H1 (cell line): ENCODE measurements at regions not wholly inside any gene's neighbourhood (a gene's known extent, or its start where the extent isn't known, plus 50 kb on each side); places are given as distances from the start of the nearest gene placed in this dataset.

Experiments
- CTCF ChIA-PET: fragments of 300-600 bp; sonication (Branson Sonifier 250); formaldehyde crosslinking; loops from one replicate; lab custom pipeline; 2021; ENCODE audit not compliant: partially characterized antibody; lab: Charles Lee
- POLR2A ChIA-PET: fragments of 300-600 bp; sonication (Branson Sonifier 250); formaldehyde crosslinking; loops from one replicate; lab custom pipeline; 2021; ENCODE audit warnings: inconsistent platforms; ENCODE audit not compliant: partially characterized antibody; lab: Charles Lee
- DNase-seq, 2 experiments: peaks; one replicate each; pipeline versions ENCODE4 v3.0.0 to v3.0.0-alpha.2; 2010 to 2022; ENCODE audit warnings: low spot score in 2 of 2, low read depth in 1 of 2, mixed read lengths in 1 of 2
- FAIRE-seq: peaks from 2 replicates; lab custom pipeline; 2011; peaks lifted over from hg19 to GRCh38; lab: Jason Lieb, UNC
- H2AFZ ChIP-seq: 2 replicates; pipeline ENCODE4 v1.8.1; 2012; ENCODE audit warnings: low read length, inconsistent platforms
- H2AK5ac ChIP-seq: 2 replicates; pipeline ENCODE4 v1.6.1; 2013; ENCODE audit warnings: low read depth, low read length
- H2BK120ac ChIP-seq: replicated peaks from 2 replicates; pipeline ENCODE3; 2013; ENCODE audit warnings: low read depth, low read length, inconsistent platforms
- H2BK12ac ChIP-seq: 2 replicates; pipeline ENCODE4 v1.6.1; 2013; ENCODE audit warnings: low read depth, low read length
- H2BK15ac ChIP-seq: 2 replicates; pipeline ENCODE4 v1.6.1; 2013; ENCODE audit warnings: low read length
- H2BK20ac ChIP-seq: 2 replicates; pipeline ENCODE4 v1.6.1; 2013; ENCODE audit warnings: low read length
- H2BK5ac ChIP-seq: 2 replicates; pipeline ENCODE4 v1.6.1; 2013; ENCODE audit warnings: low read depth, low read length
- H3K14ac ChIP-seq: 2 replicates; pipeline ENCODE4 v1.6.1; 2013; ENCODE audit warnings: inconsistent platforms; ENCODE audit not compliant: insufficient read length
- H3K18ac ChIP-seq: 2 replicates; pipeline ENCODE4 v1.6.1; 2013; ENCODE audit warnings: low read length; ENCODE audit errors: extremely low read depth
- H3K23ac ChIP-seq: 2 replicates; pipeline ENCODE4 v1.6.1; 2013; ENCODE audit warnings: inconsistent platforms; ENCODE audit not compliant: insufficient read length
- H3K23me2 ChIP-seq: 2 replicates; pipeline ENCODE4 v1.6.1; 2013; ENCODE audit warnings: low read depth, low read length
- H3K27ac ChIP-seq: 2 replicates; pipeline ENCODE4 v1.6.1; 2011; ENCODE audit warnings: low read depth, low read length, inconsistent platforms
- H3K27me3 ChIP-seq, 4 experiments: replicated peaks in 1 of 4; 1 replicate in 1 of 4; 2 replicates in 3 of 4; pipeline versions ENCODE4 v1.6.1 to v1.8.1; 2011 to 2013; ENCODE audit warnings: low read length in 3 of 4, mild to moderate bottlenecking in 3 of 4, inconsistent platforms in 2 of 4, mixed read lengths in 2 of 4, moderate library complexity in 1 of 4; ENCODE audit not compliant: control insufficient read depth in 3 of 4, insufficient read depth in 3 of 4; ENCODE audit errors: extremely low read depth in 1 of 4
- H3K36me3 ChIP-seq, 4 experiments: 2 replicates each; pipeline versions ENCODE4 v1.6.1 to v1.8.1; 2011 to 2013; ENCODE audit warnings: mild to moderate bottlenecking in 4 of 4, low read length in 3 of 4, moderate library complexity in 2 of 4, control low read depth in 1 of 4, inconsistent platforms in 1 of 4; ENCODE audit not compliant: insufficient read depth in 4 of 4, control insufficient read depth in 2 of 4
- H3K4ac ChIP-seq: replicated peaks from 2 replicates; pipeline ENCODE3; 2013; ENCODE audit warnings: low read length, low read depth, mixed read lengths, inconsistent platforms; ENCODE audit not compliant: insufficient read length
- H3K4me1 ChIP-seq, 4 experiments: replicated peaks in 1 of 4; 1 replicate in 1 of 4; 2 replicates in 3 of 4; pipeline versions ENCODE4 v1.6.1 to v1.8.1; 2011 to 2013; ENCODE audit warnings: low read length in 3 of 4, inconsistent platforms in 2 of 4, mixed read lengths in 1 of 4; ENCODE audit not compliant: insufficient read depth in 4 of 4, control insufficient read depth in 3 of 4
- H3K4me2 ChIP-seq, 2 experiments: 2 replicates each; pipeline versions ENCODE4 v1.6.1 to v1.8.1; 2011 to 2013; ENCODE audit warnings: low read depth in 2 of 2, low read length in 2 of 2, control low read depth in 1 of 2, inconsistent platforms in 1 of 2, mild to moderate bottlenecking in 1 of 2; ENCODE audit not compliant: insufficient read depth in 1 of 2
- H3K4me3 ChIP-seq, 4 experiments: fragments of 200-600, 300-600 bp in 1 of 4; sonication (generic), shearing (Covaris generic), sonication (Bioruptor Twin) in 1 of 4; 2 replicates each; pipeline versions ENCODE4 v1.5.1 to v1.8.1; 2011 to 2016; ENCODE audit warnings: low read length in 4 of 4, low read depth in 3 of 4, control low read depth in 2 of 4, inconsistent platforms in 2 of 4, mild to moderate bottlenecking in 2 of 4, mixed read lengths in 1 of 4, moderate library complexity in 1 of 4; ENCODE audit not compliant: insufficient read depth in 2 of 4; ENCODE audit errors: extremely low read depth in 1 of 4
- H3K56ac ChIP-seq: replicated peaks from 2 replicates; pipeline ENCODE3; 2013; ENCODE audit warnings: low read depth, mild to moderate bottlenecking, mixed read lengths, low read length, inconsistent platforms; ENCODE audit not compliant: insufficient read length
- H3K79me1 ChIP-seq: 2 replicates; pipeline ENCODE4 v1.6.1; 2013; ENCODE audit warnings: low read depth, low read length, control low read depth
- H3K79me2 ChIP-seq, 2 experiments: 2 replicates each; pipeline versions ENCODE4 v1.6.1 to v1.8.1; 2012 to 2013; ENCODE audit warnings: low read length in 2 of 2, mild to moderate bottlenecking in 2 of 2, inconsistent platforms in 1 of 2; ENCODE audit not compliant: insufficient read depth in 2 of 2, control insufficient read depth in 1 of 2
- H3K9ac ChIP-seq, 4 experiments: replicated peaks in 1 of 4; 1 replicate in 1 of 4; 2 replicates in 3 of 4; pipeline versions ENCODE4 v1.6.1 to v1.8.1; 2011 to 2013; ENCODE audit warnings: low read depth in 3 of 4, low read length in 3 of 4, control low read depth in 2 of 4, mild to moderate bottlenecking in 2 of 4, moderate library complexity in 2 of 4, inconsistent platforms in 1 of 4; ENCODE audit errors: extremely low read depth in 1 of 4
- H3K9me3 ChIP-seq, 2 experiments: 2 replicates each; pipeline versions ENCODE4 v1.6.1 to v1.8.1; 2012 to 2013; ENCODE audit warnings: mild to moderate bottlenecking in 2 of 2, moderate library complexity in 2 of 2, control low read depth in 1 of 2, inconsistent platforms in 1 of 2, low read depth in 1 of 2, low read length in 1 of 2, mixed read lengths in 1 of 2; ENCODE audit not compliant: insufficient read depth in 2 of 2
- H4K20me1 ChIP-seq, 2 experiments: replicated peaks in 1 of 2; 2 replicates each; pipeline versions ENCODE3 to v1.8.1; 2011 to 2013; ENCODE audit warnings: inconsistent platforms in 2 of 2, low read length in 2 of 2, mild to moderate bottlenecking in 1 of 2; ENCODE audit not compliant: insufficient read depth in 2 of 2, control insufficient read depth in 1 of 2
- H4K5ac ChIP-seq: 2 replicates; pipeline ENCODE4 v1.6.1; 2013; ENCODE audit warnings: low read length, low read depth, mixed read lengths, inconsistent platforms; ENCODE audit not compliant: insufficient read length
- H4K8ac ChIP-seq: 2 replicates; pipeline ENCODE4 v1.8.0; 2013; ENCODE audit warnings: mild to moderate bottlenecking, moderate library complexity, low read length, inconsistent platforms; ENCODE audit not compliant: insufficient read depth; ENCODE audit errors: extremely low read depth
- H4K91ac ChIP-seq: replicated peaks from 2 replicates; pipeline ENCODE3; 2013; ENCODE audit warnings: low read length, mixed read lengths, inconsistent platforms; ENCODE audit not compliant: insufficient read length
- POU5F1 ChIP-seq: IDR thresholded peaks from 2 replicates; pipeline ENCODE4 v1.6.1; 2011; ENCODE audit warnings: low read depth, mild to moderate bottlenecking, low read length, moderate library complexity
- RXRA ChIP-seq: IDR thresholded peaks from 2 replicates; pipeline ENCODE4 v1.6.1; 2011; ENCODE audit warnings: low read depth, mild to moderate bottlenecking, low read length, moderate library complexity; ENCODE audit not compliant: insufficient read depth
- USF2 ChIP-seq: IDR thresholded peaks from 2 replicates; pipeline ENCODE4 v1.6.1; 2011; ENCODE audit warnings: low read length, improper control_type of control experiment
- WGBS, 2 experiments: shearing (Covaris generic) in 1 of 2; methylation state at CpG; one replicate each; pipeline versions ENCODE4 v1.1.6 to v1.1.7; 2013 to 2015; ENCODE audit warnings: low lambda C conversion rate in 2 of 2, mixed read lengths in 2 of 2, inconsistent platforms in 1 of 2, low coverage in 1 of 2, missing lambda C conversion rate in 1 of 2; ENCODE audit not compliant: insufficient replicate concordance in 2 of 2, insufficient coverage in 1 of 2, insufficient read length in 1 of 2; ENCODE audit errors: extremely low coverage in 1 of 2, missing lambda C conversion rate in 1 of 2; 5-methylcytosine and 5-hydroxymethylcytosine counted together

- H2AK5ac ChIP-seq = no peak overlapping the region
- H3K18ac ChIP-seq = no peak overlapping the region
- no peak overlapping the region for H2AFZ ChIP-seq
- H3K27me3 ChIP-seq = peaks cover 0 to 3% (median 0%) of the 10 kb centered on the region in 4 experiments; a peak in 1 of 7 replicates
- no peak overlapping the region for H3K4ac ChIP-seq
- FAIRE-seq (no peak), DNase-seq (no peak)
- no peak overlapping the region for H2BK120ac ChIP-seq
- no peak overlapping the region for H4K8ac ChIP-seq
- H3K56ac ChIP-seq = no peak overlapping the region
- no peak overlapping the region for H3K4me2 ChIP-seq
- ChIA-PET CTCF (no interaction called here), POLR2A (no interaction called here)
- no peaks in the 10 kb centered on the region for H3K79me2 ChIP-seq
- no peak overlapping the region for H2BK12ac ChIP-seq
- no peak overlapping the region for H2BK15ac ChIP-seq
- H3K27ac ChIP-seq = no peak overlapping the region
- H3K79me1 ChIP-seq = no peaks in the 10 kb centered on the region
- no peak overlapping the region for H3K4me3 ChIP-seq
- H4K20me1 ChIP-seq = no peaks in the 10 kb centered on the region
- no peak overlapping the region for H4K91ac ChIP-seq
- WGBS, 2 experiments = 73% methylated on average over 5 of the region's 6 CpGs; no CpG with 5 or more reads in 1 of the 2 experiments
- H3K14ac ChIP-seq = no peak overlapping the region
- H2BK20ac ChIP-seq = no peak overlapping the region
- H2BK5ac ChIP-seq = no peak overlapping the region
- no peaks in the 10 kb centered on the region for H3K23me2 ChIP-seq
- no peak overlapping the region for H3K9ac ChIP-seq
- no peak overlapping the region for H4K5ac ChIP-seq
- no peak overlapping the region for H3K23ac ChIP-seq
- H3K9me3 ChIP-seq = peaks cover 4% of the 10 kb centered on the region in 2 experiments; a peak in 2 of 4 replicates
- no peaks in the 10 kb centered on the region for H3K36me3 ChIP-seq
- peaks cover 0 to 13% (median 8%) of the 10 kb centered on the region in 4 experiments; a peak in 6 of 7 replicates for H3K4me1 ChIP-seq
- TF ChIP-seq POU5F1 = no peak
- TF ChIP-seq USF2 = no peak
- no peak for TF ChIP-seq RXRA
Measured at GRCh38 chr10:124162774-124163354, 69.5 kb upstream of the CHST15 start.
